Loucy (cell line): ENCODE measurements at regions not wholly inside any gene's neighbourhood (a gene's known extent, or its start where the extent isn't known, plus 50 kb on each side); places are given as distances from the start of the nearest gene placed in this dataset.
"Not testable (repeated sequence)": the region's sequence is repeated elsewhere in the genome, so short reads cannot be mapped to it uniquely, and the experiment has no call there.

ENCODE experiments used
- H2AFZ ChIP-seq: fragments of 200-600 bp; sonication (generic); 2 replicates; pipeline ENCODE4 v1.6.0; 2016; ENCODE audit warnings: antibody characterized with exemption, mild to moderate bottlenecking, low read length, moderate library complexity
- H3F3A ChIP-seq: fragments of 200-600 bp; 2 replicates; pipeline ENCODE4 v1.6.0; 2016; ENCODE audit warnings: antibody characterized with exemption, low read depth, mild to moderate bottlenecking
- H3K27me3 ChIP-seq: fragments of 200-600 bp; sonication (generic); 2 replicates; pipeline ENCODE4 v1.6.1; 2014; ENCODE audit warnings: low read length, mild to moderate bottlenecking; ENCODE audit not compliant: insufficient read depth, poor library complexity, severe bottlenecking
- H3K36me3 ChIP-seq: fragments of 200-600 bp; sonication (generic); 2 replicates; pipeline ENCODE4 v1.6.1; 2016; ENCODE audit warnings: low read length; ENCODE audit not compliant: insufficient read depth
- H3K4me1 ChIP-seq: fragments of 200-600 bp; sonication (generic); 2 replicates; pipeline ENCODE4 v1.5.1; 2014; ENCODE audit warnings: low read length, mild to moderate bottlenecking; ENCODE audit not compliant: insufficient read depth, poor library complexity, severe bottlenecking
- H3K4me2 ChIP-seq: fragments of 200-600 bp; sonication (generic); 2 replicates; pipeline ENCODE4 v1.6.0; 2014; ENCODE audit warnings: antibody characterized with exemption, low read length, low read depth, mild to moderate bottlenecking; ENCODE audit not compliant: poor library complexity, severe bottlenecking
- H3K4me3 ChIP-seq: fragments of 200-600 bp; sonication (generic); 2 replicates; pipeline ENCODE4 v1.5.1; 2014; ENCODE audit warnings: low read length, mild to moderate bottlenecking, mixed read lengths; ENCODE audit not compliant: poor library complexity, severe bottlenecking
- H3K79me2 ChIP-seq: fragments of 200-600 bp; sonication (generic); 2 replicates; pipeline ENCODE4 v1.6.1; 2014; ENCODE audit warnings: low read length; ENCODE audit not compliant: insufficient read depth
- H3K9ac ChIP-seq: fragments of 200-600 bp; sonication (generic); 2 replicates; pipeline ENCODE4 v1.6.0; 2014; ENCODE audit warnings: mild to moderate bottlenecking, low read depth, low read length, moderate library complexity; ENCODE audit not compliant: poor library complexity, severe bottlenecking
- H3K9me2 ChIP-seq: fragments of 200-600 bp; sonication (generic); replicated peaks from 2 replicates; pipeline ENCODE4 v1.6.1; 2016; ENCODE audit warnings: low read depth, low read length, mixed read lengths
- H3K9me3 ChIP-seq: fragments of 200-600 bp; sonication (generic); 2 replicates; pipeline ENCODE4 v1.6.1; 2014; ENCODE audit warnings: mild to moderate bottlenecking, antibody characterized with exemption, low read length, low read depth; ENCODE audit not compliant: insufficient read depth
- H4K20me1 ChIP-seq: fragments of 200-600 bp; sonication (generic); 2 replicates; pipeline ENCODE4 v1.6.0; 2014; ENCODE audit warnings: antibody characterized with exemption, low read length, mild to moderate bottlenecking; ENCODE audit not compliant: insufficient read depth, poor library complexity, severe bottlenecking
- EZH2phosphoT487 ChIP-seq: fragments of 200-600 bp; IDR thresholded peaks from 2 replicates; pipeline ENCODE4 v1.6.1; 2018; ENCODE audit warnings: antibody characterized with exemption, mild to moderate bottlenecking, moderate library complexity, borderline replicate concordance
- TF ChIP-seq, protein P1 (sequence below): fragments of 200-600 bp; sonication (generic); conservative IDR thresholded peaks from 2 replicates; pipeline ENCODE4 v1.5.1; 2014; ENCODE audit warnings: mild to moderate bottlenecking, antibody characterized with exemption, low read length

GRCh38 chr3:71942432-71943187 lies 157.7 kb upstream of the PROK2 start:
- TF ChIP-seq, protein P1, sequence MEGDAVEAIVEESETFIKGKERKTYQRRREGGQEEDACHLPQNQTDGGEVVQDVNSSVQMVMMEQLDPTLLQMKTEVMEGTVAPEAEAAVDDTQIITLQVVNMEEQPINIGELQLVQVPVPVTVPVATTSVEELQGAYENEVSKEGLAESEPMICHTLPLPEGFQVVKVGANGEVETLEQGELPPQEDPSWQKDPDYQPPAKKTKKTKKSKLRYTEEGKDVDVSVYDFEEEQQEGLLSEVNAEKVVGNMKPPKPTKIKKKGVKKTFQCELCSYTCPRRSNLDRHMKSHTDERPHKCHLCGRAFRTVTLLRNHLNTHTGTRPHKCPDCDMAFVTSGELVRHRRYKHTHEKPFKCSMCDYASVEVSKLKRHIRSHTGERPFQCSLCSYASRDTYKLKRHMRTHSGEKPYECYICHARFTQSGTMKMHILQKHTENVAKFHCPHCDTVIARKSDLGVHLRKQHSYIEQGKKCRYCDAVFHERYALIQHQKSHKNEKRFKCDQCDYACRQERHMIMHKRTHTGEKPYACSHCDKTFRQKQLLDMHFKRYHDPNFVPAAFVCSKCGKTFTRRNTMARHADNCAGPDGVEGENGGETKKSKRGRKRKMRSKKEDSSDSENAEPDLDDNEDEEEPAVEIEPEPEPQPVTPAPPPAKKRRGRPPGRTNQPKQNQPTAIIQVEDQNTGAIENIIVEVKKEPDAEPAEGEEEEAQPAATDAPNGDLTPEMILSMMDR = no peak; the same call in 1 of the 2 replicates
- TF ChIP-seq EZH2phosphoT487 = no peak
- no peak overlapping the region for H3K4me2 ChIP-seq
- no peak overlapping the region for H3K9ac ChIP-seq

GRCh38 chr3:71940486-71940885 lies 155.5 kb upstream of the PROK2 start:
- H2AFZ ChIP-seq = no peak overlapping the region
- no peak overlapping the region for H3K4me2 ChIP-seq
- H3K9me3 ChIP-seq = no peaks in the 10 kb centered on the region
- H3K9ac ChIP-seq = no peak overlapping the region
- H4K20me1 ChIP-seq = no peaks in the 10 kb centered on the region
- H3K27me3 ChIP-seq = no peaks in the 10 kb centered on the region
- H3K36me3 ChIP-seq = no peaks in the 10 kb centered on the region
- H3K4me3 ChIP-seq = no peak overlapping the region
- no peaks in the 10 kb centered on the region for H3K9me2 ChIP-seq
- H3F3A ChIP-seq = no peaks in the 10 kb centered on the region
- no peak for TF ChIP-seq EZH2phosphoT487
- TF ChIP-seq, protein P1 = no peak
- peaks cover 4% of the 10 kb centered on the region for H3K4me1 ChIP-seq
- no peaks in the 10 kb centered on the region for H3K79me2 ChIP-seq

More at GRCh38 chr3:71942432-71943187, 157.7 kb upstream of the PROK2 start:
- Histone ChIP-seq H3K36me3 (no peaks in the 10 kb centered on the region), H3K79me2 (no peaks in the 10 kb centered on the region), H2AFZ (no peak overlapping the region), H4K20me1 (no peaks in the 10 kb centered on the region), H3F3A (no peaks in the 10 kb centered on the region), H3K27me3 (no peaks in the 10 kb centered on the region), H3K9me3 (no peaks in the 10 kb centered on the region), H3K9me2 (no peaks in the 10 kb centered on the region), H3K4me1 (peaks cover 4% of the 10 kb centered on the region), H3K4me3 (no peak overlapping the region)

DNA sequence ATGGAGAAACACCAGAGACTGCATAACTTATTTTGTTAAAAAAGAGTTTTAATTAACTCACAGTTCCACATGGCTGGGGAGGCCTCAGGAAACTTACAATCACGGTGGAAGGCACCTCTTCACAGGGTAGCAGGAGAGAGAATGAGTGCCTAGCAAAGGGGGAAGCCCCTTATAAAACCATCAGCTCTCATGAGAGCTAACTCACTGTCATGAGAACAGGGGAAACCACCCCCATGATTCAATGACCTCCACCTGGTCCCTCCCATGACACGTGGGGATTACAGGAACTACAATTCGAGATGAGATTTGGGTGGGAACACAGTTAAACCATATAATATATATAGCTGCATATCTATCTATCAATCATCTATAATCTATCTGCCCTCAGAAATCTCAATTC lies 153.1 kb upstream of the PROK2 start:
- H3K4me2 ChIP-seq, H3K4me1 ChIP-seq, H3K9me3 ChIP-seq, H3K79me2 ChIP-seq, H4K20me1 ChIP-seq, H2AFZ ChIP-seq, H3F3A ChIP-seq, H3K27me3 ChIP-seq, H3K4me3 ChIP-seq, H3K9ac ChIP-seq, H3K36me3 ChIP-seq, H3K9me2 ChIP-seq: not testable (repeated sequence)

GRCh38 chr3:71936681-71937080 lies 151.7 kb upstream of the PROK2 start:
- H3K36me3 ChIP-seq = no peaks in the 10 kb centered on the region
- H3K9me3 ChIP-seq = no peaks in the 10 kb centered on the region
- no peaks in the 10 kb centered on the region for H3F3A ChIP-seq
- no peaks in the 10 kb centered on the region for H4K20me1 ChIP-seq
- H3K27me3 ChIP-seq = no peaks in the 10 kb centered on the region
- no peak overlapping the region for H3K4me3 ChIP-seq
- H3K9ac ChIP-seq = no peak overlapping the region
- H3K79me2 ChIP-seq = no peaks in the 10 kb centered on the region
- no peaks in the 10 kb centered on the region for H3K4me1 ChIP-seq
- TF ChIP-seq, protein P1 = no peak
- TF ChIP-seq EZH2phosphoT487 = no peak
- no peak overlapping the region for H2AFZ ChIP-seq
- H3K4me2 ChIP-seq = no peak overlapping the region
- no peaks in the 10 kb centered on the region for H3K9me2 ChIP-seq
